Activated CD4-positive, alpha-beta memory T cell treated with anti-CD3 and anti-CD28 coated beads, Interleukin-2, amount 10 ng/mL, durations not matched to agents 7 days and 5 days (primary cell): ENCODE measurements at regions not wholly inside any gene's neighbourhood (a gene's known extent, or its start where the extent isn't known, plus 50 kb on each side); places are given as distances from the start of the nearest gene placed in this dataset.
"Not testable (repeated sequence)": the region's sequence is repeated elsewhere in the genome, so short reads cannot be mapped to it uniquely, and the experiment has no call there.

ENCODE experiments used
- CTCF ChIA-PET: fragments of 350-600 bp; sonication (Branson Sonifier 250); formaldehyde crosslinking; loops from one replicate; lab custom pipeline; 2021; ENCODE audit warnings: antibody characterized with exemption, inconsistent platforms; lab: Charles Lee
- POLR2A ChIA-PET: fragments of 350-600 bp; sonication (Branson Sonifier 250); formaldehyde crosslinking; loops from one replicate; lab custom pipeline; 2021; ENCODE audit warnings: antibody characterized with exemption; lab: Charles Lee
- DNase-seq: peaks from one replicate; pipeline ENCODE4 v3.0.0-alpha.2; 2020
- H3K27ac Mint-ChIP-seq: one replicate; pipeline ENCODE4 v1.8.0; 2021; ENCODE audit warnings: mild to moderate bottlenecking, mixed read lengths
- H3K27me3 Mint-ChIP-seq: one replicate; pipeline ENCODE4 v1.8.0; 2021; ENCODE audit warnings: mixed read lengths
- H3K36me3 Mint-ChIP-seq: one replicate; pipeline ENCODE4 v1.8.0; 2021; ENCODE audit warnings: low read depth, mixed read lengths
- H3K4me1 Mint-ChIP-seq: one replicate; pipeline ENCODE4 v1.8.0; 2021; ENCODE audit warnings: mixed read lengths
- H3K4me3 Mint-ChIP-seq: one replicate; pipeline ENCODE4 v1.8.0; 2021; ENCODE audit warnings: mild to moderate bottlenecking, mixed read lengths
- H3K9me3 Mint-ChIP-seq: one replicate; pipeline ENCODE4 v1.8.0; 2021; ENCODE audit warnings: mixed read lengths

- Mint-ChIP-seq H3K4me3 (no peak overlapping the region), H3K27ac (no peak overlapping the region), H3K36me3 (no peaks in the 10 kb centered on the region), H3K4me1 (peaks cover 2% of the 10 kb centered on the region), H3K9me3 (no peaks in the 10 kb centered on the region), H3K27me3 (peaks cover 15% of the 10 kb centered on the region)
- CTCF ChIA-PET, result interaction anchor here (1.3 kb wide), 1 partner anchor 210 kb away, joined by 3 read pairs; no protein-coding TSS in a partner anchor
- no peak for DNase-seq
- POLR2A ChIA-PET, result no interaction called here
Observed at GRCh38 chr5:112546946-112547592, 128.0 kb upstream of the EPB41L4A start.

GRCh38 chr5:112548246-112548881, 129.3 kb upstream of the EPB41L4A start:
- no peak for DNase-seq
- H3K27ac Mint-ChIP-seq, result no peak overlapping the region
- peaks cover 15% of the 10 kb centered on the region for H3K27me3 Mint-ChIP-seq
- no peaks in the 10 kb centered on the region for H3K36me3 Mint-ChIP-seq
- ChIA-PET CTCF (interaction anchor here (1.3 to 7.7 kb wide), 2 partner anchors 209 to 210 kb away, joined by 3 to 60 read pairs; no protein-coding TSS in a partner anchor), POLR2A (no interaction called here)
- H3K9me3 Mint-ChIP-seq, result no peaks in the 10 kb centered on the region
- no peak overlapping the region for H3K4me3 Mint-ChIP-seq
- H3K4me1 Mint-ChIP-seq, result peaks cover 2% of the 10 kb centered on the region

GRCh38 chr5:112549127-112549526, 130.1 kb upstream of the EPB41L4A start:
- no peak overlapping the region for H3K4me3 Mint-ChIP-seq
- no peaks in the 10 kb centered on the region for H3K36me3 Mint-ChIP-seq
- CTCF ChIA-PET, result interaction anchor here (7.7 kb wide), 1 partner anchor 209 kb away, joined by 60 read pairs; no protein-coding TSS in a partner anchor

GRCh38 chr5:112549605-112550166, 130.6 kb upstream of the EPB41L4A start:
- Mint-ChIP-seq H3K36me3 (no peaks in the 10 kb centered on the region), H3K27me3 (peaks cover 7% of the 10 kb centered on the region), H3K4me1 (peaks cover 2% of the 10 kb centered on the region), H3K9me3 (no peaks in the 10 kb centered on the region), H3K4me3 (no peak overlapping the region), H3K27ac (no peak overlapping the region)
- no peak for DNase-seq
- CTCF ChIA-PET, result interaction anchor here (7.7 kb wide), 1 partner anchor 209 kb away, joined by 60 read pairs; no protein-coding TSS in a partner anchor
- POLR2A ChIA-PET, result no interaction called here

More at GRCh38 chr5:112549127-112549526, 130.1 kb upstream of the EPB41L4A start:
- no peak for DNase-seq
- Mint-ChIP-seq H3K27ac (no peak overlapping the region), H3K9me3 (no peaks in the 10 kb centered on the region), H3K27me3 (peaks cover 11% of the 10 kb centered on the region), H3K4me1 (peaks cover 2% of the 10 kb centered on the region)
- POLR2A ChIA-PET, result no interaction called here

- DNase-seq, result peak; percentile 27
- no peak overlapping the region for H3K27ac Mint-ChIP-seq
- peaks cover 5% of the 10 kb centered on the region for H3K27me3 Mint-ChIP-seq
- no peaks in the 10 kb centered on the region for H3K9me3 Mint-ChIP-seq
- H3K4me1 Mint-ChIP-seq, result peaks cover 2% of the 10 kb centered on the region
- ChIA-PET CTCF (interaction anchor here (0.8 to 7.7 kb wide), 8 partner anchors 14 to 376 kb away, joined by 3 to 60 read pairs (median 4); no protein-coding TSS in a partner anchor), POLR2A (no interaction called here)
- no peak overlapping the region for H3K4me3 Mint-ChIP-seq
- H3K36me3 Mint-ChIP-seq, result no peaks in the 10 kb centered on the region
Observed at GRCh38 chr5:112551419-112552032, 132.4 kb upstream of the EPB41L4A start.

GRCh38 chr5:112552216-112552615, 133.1 kb upstream of the EPB41L4A start:
- no peak overlapping the region for H3K4me3 Mint-ChIP-seq
- no peaks in the 10 kb centered on the region for H3K9me3 Mint-ChIP-seq
- peaks cover 5% of the 10 kb centered on the region for H3K27me3 Mint-ChIP-seq
- H3K4me1 Mint-ChIP-seq, result peaks cover 2% of the 10 kb centered on the region
- no peaks in the 10 kb centered on the region for H3K36me3 Mint-ChIP-seq
- ChIA-PET CTCF (interaction anchor here (1.0 to 7.7 kb wide), 4 partner anchors 156 to 296 kb away, joined by 3 to 60 read pairs (median 6); no protein-coding TSS in a partner anchor), POLR2A (no interaction called here)
- no peak for DNase-seq
- no peak overlapping the region for H3K27ac Mint-ChIP-seq

- CTCF ChIA-PET, result interaction anchor here (0.6 to 7.7 kb wide), 4 partner anchors 156 to 216 kb away, joined by 3 to 60 read pairs (median 4); no protein-coding TSS in a partner anchor
- Mint-ChIP-seq H3K4me1 (peaks cover 2% of the 10 kb centered on the region), H3K27ac (no peak overlapping the region), H3K36me3 (no peaks in the 10 kb centered on the region), H3K4me3 (no peak overlapping the region), H3K27me3 (peaks cover 5% of the 10 kb centered on the region), H3K9me3 (no peaks in the 10 kb centered on the region)
- no peak for DNase-seq
- POLR2A ChIA-PET, result no interaction called here
Observed at GRCh38 chr5:112552791-112553190, 133.7 kb upstream of the EPB41L4A start.

- Mint-ChIP-seq H3K4me3 (no peak overlapping the region), H3K27ac (no peak overlapping the region), H3K36me3 (no peaks in the 10 kb centered on the region), H3K9me3 (no peaks in the 10 kb centered on the region), H3K27me3 (peaks cover 4% of the 10 kb centered on the region), H3K4me1 (peaks cover under 1% of the 10 kb centered on the region)
- ChIA-PET CTCF (interaction anchor here (1.2 to 7.7 kb wide), 2 partner anchors 25 to 204 kb away, joined by 3 to 60 read pairs; no protein-coding TSS in a partner anchor), POLR2A (no interaction called here)
- DNase-seq, result no peak
Observed at GRCh38 chr5:112554101-112554977, 135.3 kb upstream of the EPB41L4A start.

GRCh38 chr5:112555197-112555596, 136.1 kb upstream of the EPB41L4A start:
- Mint-ChIP-seq H3K9me3 (no peaks in the 10 kb centered on the region), H3K4me1 (no peaks in the 10 kb centered on the region), H3K36me3 (no peaks in the 10 kb centered on the region), H3K4me3 (no peak overlapping the region), H3K27ac (no peak overlapping the region), H3K27me3 (no peaks in the 10 kb centered on the region)
- ChIA-PET CTCF (interaction anchor here (1.2 to 7.7 kb wide), 2 partner anchors 26 to 203 kb away, joined by 3 to 60 read pairs; no protein-coding TSS in a partner anchor), POLR2A (no interaction called here)
- no peak for DNase-seq

- Mint-ChIP-seq H3K27me3 (peaks cover 1% of the 10 kb centered on the region), H3K36me3 (no peaks in the 10 kb centered on the region), H3K4me1 (no peaks in the 10 kb centered on the region), H3K9me3 (no peaks in the 10 kb centered on the region), H3K27ac (no peak overlapping the region), H3K4me3 (no peak overlapping the region)
- CTCF ChIA-PET, result interaction anchor here (0.6 to 7.7 kb wide), 2 partner anchors 203 to 395 kb away, joined by 3 to 60 read pairs; no protein-coding TSS in a partner anchor
- POLR2A ChIA-PET, result no interaction called here
- no peak for DNase-seq
Observed at GRCh38 chr5:112555691-112556090, 136.6 kb upstream of the EPB41L4A start.

GRCh38 chr5:112559501-112559900, 140.4 kb upstream of the EPB41L4A start:
- POLR2A ChIA-PET, DNase-seq, H3K27ac Mint-ChIP-seq: not testable (repeated sequence)

GRCh38 chr5:112560371-112560770, 141.3 kb upstream of the EPB41L4A start:
- H3K36me3 Mint-ChIP-seq, result no peaks in the 10 kb centered on the region
- ChIA-PET CTCF (no interaction called here), POLR2A (no interaction called here)
- H3K27ac Mint-ChIP-seq, result no peak overlapping the region
- H3K27me3 Mint-ChIP-seq, result peaks cover 3% of the 10 kb centered on the region
- DNase-seq, result no peak
- no peaks in the 10 kb centered on the region for H3K4me1 Mint-ChIP-seq
- peaks cover 19% of the 10 kb centered on the region for H3K9me3 Mint-ChIP-seq
- H3K4me3 Mint-ChIP-seq, result no peak overlapping the region

More at GRCh38 chr5:112559501-112559900, 140.4 kb upstream of the EPB41L4A start:
- H3K27me3 Mint-ChIP-seq, CTCF ChIA-PET, H3K4me3 Mint-ChIP-seq, H3K36me3 Mint-ChIP-seq, H3K4me1 Mint-ChIP-seq: not testable (repeated sequence)
- H3K9me3 Mint-ChIP-seq, result peaks cover 13% of the 10 kb centered on the region
